ENCODE measurements at regions not wholly inside any gene's neighbourhood (a gene's known extent, or its start where the extent isn't known, plus 50 kb on each side); places are given as distances from the start of the nearest gene placed in this dataset.

GRCh38 chr4:164307262-164307661 is 446.7 kb upstream of the SMIM31 start:
- H4K91ac ChIP-seq (ENCODE audit: insufficient read length, low read depth, low read length), result no peak overlapping the region
- H4K5ac ChIP-seq (ENCODE audit: insufficient read length, low read depth, low read length), result no peak overlapping the region
- H3K23ac ChIP-seq (ENCODE audit: insufficient read length, low read depth, low read length), result no peak overlapping the region
- H3K18ac ChIP-seq (ENCODE audit: insufficient read length, low read depth, low read length), result no peak overlapping the region
- no peaks in the 10 kb centered on the region for H3K79me1 ChIP-seq (ENCODE audit: insufficient read depth, low read depth, low read length, poor library complexity, severe bottlenecking)
- no peaks in the 10 kb centered on the region for H3K9me3 ChIP-seq (ENCODE audit: control insufficient read depth, low read depth, low read length)
- H3K4me1 ChIP-seq (ENCODE audit: insufficient read depth, low read length), result no peaks in the 10 kb centered on the region; the same call in 1 of the 2 replicates
- Mint-ChIP-seq H3K36me3 (ENCODE audit: insufficient read depth in 1 of 3, low read depth in 3 of 3) (no peaks in the 10 kb centered on the region), H3K4me3 (no peak overlapping the region), H3K27ac (no peak overlapping the region; a peak in 1 of 7 replicates), H3K4me1 (peaks cover 4 to 15% of the 10 kb centered on the region in 2 experiments; a peak in 3 of 4 replicates), H3K27me3 (ENCODE audit: low read depth) (no peaks in the 10 kb centered on the region), H3K9me3 (no peaks in the 10 kb centered on the region)
- H4K8ac ChIP-seq (replicated peaks; ENCODE audit: insufficient read length, low read depth, low read length), result no peak overlapping the region
- TF ChIP-seq CTCF (conservative IDR thresholded peaks at IDR 0.05), result no peak
- no peak overlapping the region for H2BK120ac ChIP-seq (ENCODE audit: low read depth, low read length, poor library complexity, severe bottlenecking)
- no peak overlapping the region for H3K56ac ChIP-seq (ENCODE audit: insufficient read length, low read depth, low read length)
- no peak overlapping the region for H3K14ac ChIP-seq (ENCODE audit: insufficient read depth, low read length)
- H2BK12ac ChIP-seq (ENCODE audit: insufficient read length, low read depth, low read length), result no peak overlapping the region
- H2BK20ac ChIP-seq (ENCODE audit: low read depth, low read length, poor library complexity, severe bottlenecking), result no peak overlapping the region
- H4K20me1 ChIP-seq (ENCODE audit: control insufficient read depth, insufficient read depth, insufficient read length), result no peaks in the 10 kb centered on the region
- H2BK5ac ChIP-seq (ENCODE audit: insufficient read length, low read length), result no peak overlapping the region
- H3K9ac ChIP-seq (ENCODE audit: extremely low read depth, insufficient read length, low read length), result no peak overlapping the region
- no peak overlapping the region for H2AFZ ChIP-seq (ENCODE audit: low read length)
- H3T11ph ChIP-seq (ENCODE audit: low read length), result no peak overlapping the region
- no peaks in the 10 kb centered on the region for H3K23me2 ChIP-seq (ENCODE audit: insufficient read length, low read depth, low read length, poor library complexity, severe bottlenecking)
- H2AK5ac ChIP-seq (ENCODE audit: insufficient read length, low read length), result no peak overlapping the region
- H2BK15ac ChIP-seq (ENCODE audit: low read depth, low read length), result no peak overlapping the region
- no peaks in the 10 kb centered on the region for H3K27me3 ChIP-seq (ENCODE audit: insufficient read depth, low read length)
- no peak overlapping the region for H3K4ac ChIP-seq (ENCODE audit: low read depth, low read length)
- H3K79me2 ChIP-seq (ENCODE audit: insufficient read depth, low read length), result no peaks in the 10 kb centered on the region
- no CpG with 5 or more reads among the region's 1 CpG for WGBS (ENCODE audit: extremely low coverage, insufficient read length, low lambda C conversion rate)
- H3K27ac ChIP-seq (ENCODE audit: insufficient read length, low read depth, low read length), result no peak overlapping the region
- no peak overlapping the region for H3K4me2 ChIP-seq (ENCODE audit: insufficient read depth, insufficient read length, low read length)
- no peak for DNase-seq
